ENCODE measurements at regions not wholly inside any gene's neighbourhood (a gene's known extent, or its start where the extent isn't known, plus 50 kb on each side); places are given as distances from the start of the nearest gene placed in this dataset.

GRCh38 chr9:97128919-97129318, 90.0 kb upstream of the CTSV start:
- H3K4me3 ChIP-seq (replicated peaks; ENCODE audit: insufficient read depth, low read length): no peak overlapping the region
- no peak for TF ChIP-seq REST (IDR thresholded peaks at IDR 0.05; ENCODE audit: insufficient replicate concordance, low read depth)
- no peak for TF ChIP-seq CTCF (IDR thresholded peaks at IDR 0.05; ENCODE audit: insufficient read depth, low read length)
- no peak for TF ChIP-seq POLR2AphosphoS5 (IDR thresholded peaks at IDR 0.05; ENCODE audit: low read depth)
- no peak for TF ChIP-seq GABPA (IDR thresholded peaks at IDR 0.05; ENCODE audit: low read depth)
- no peak for TF ChIP-seq SPI1 (IDR thresholded peaks at IDR 0.05; ENCODE audit: borderline replicate concordance, low read depth)
- no peak overlapping the region for H3K27ac ChIP-seq (replicated peaks)
- H3K27me3 ChIP-seq (ENCODE audit: insufficient read depth, poor library complexity, severe bottlenecking): no peaks in the 10 kb centered on the region
- no peak for DNase-seq (ENCODE audit: low read depth in 1 of 2, low spot score in 1 of 2)

GRCh38 chr9:97124256-97124655, 85.3 kb upstream of the CTSV start:
- no peak overlapping the region for H3K4me3 ChIP-seq (replicated peaks; ENCODE audit: insufficient read depth, low read length)
- no peak overlapping the region for H3K27ac ChIP-seq (replicated peaks)
- no peak for DNase-seq (ENCODE audit: low read depth in 1 of 2, low spot score in 1 of 2)
- no peaks in the 10 kb centered on the region for H3K27me3 ChIP-seq (ENCODE audit: insufficient read depth, poor library complexity, severe bottlenecking)
- TF ChIP-seq POLR2AphosphoS5 (IDR thresholded peaks at IDR 0.05; ENCODE audit: low read depth) (no peak), CTCF (IDR thresholded peaks at IDR 0.05; ENCODE audit: insufficient read depth, low read length) (no peak), SPI1 (IDR thresholded peaks at IDR 0.05; ENCODE audit: borderline replicate concordance, low read depth) (no peak), REST (IDR thresholded peaks at IDR 0.05; ENCODE audit: insufficient replicate concordance, low read depth) (no peak)

GRCh38 chr9:97110696-97111095, 71.8 kb upstream of the CTSV start:
- Histone ChIP-seq H3K4me3 (replicated peaks; ENCODE audit: insufficient read depth, low read length) (no peak overlapping the region), H3K27ac (replicated peaks) (no peak overlapping the region), H3K27me3 (ENCODE audit: insufficient read depth, poor library complexity, severe bottlenecking) (no peaks in the 10 kb centered on the region)
- TF ChIP-seq GABPA (IDR thresholded peaks at IDR 0.05; ENCODE audit: low read depth) (no peak), REST (IDR thresholded peaks at IDR 0.05; ENCODE audit: insufficient replicate concordance, low read depth) (no peak), SPI1 (IDR thresholded peaks at IDR 0.05; ENCODE audit: borderline replicate concordance, low read depth) (no peak), CTCF (IDR thresholded peaks at IDR 0.05; ENCODE audit: insufficient read depth, low read length) (no peak), POLR2AphosphoS5 (IDR thresholded peaks at IDR 0.05; ENCODE audit: low read depth) (no peak)
- DNase-seq (ENCODE audit: low read depth in 1 of 2, low spot score in 1 of 2): no peak

All from HL-60 (cell line).